HepG2 (cell line): ENCODE measurements at regions not wholly inside any gene's neighbourhood (a gene's known extent, or its start where the extent isn't known, plus 50 kb on each side); places are given as distances from the start of the nearest gene placed in this dataset.

ENCODE experiments used
- ATAC-seq: fragments of 200-7000 bp; cut with Tn5 transposase; 3 replicates; pipeline ENCODE4 v1.9.1; 2020; ENCODE audit warnings: mild to moderate bottlenecking, moderate library complexity
- BruUV-seq: library from RNA; stranded (reverse); fragments of 400-500 nt; replicated peaks from 2 replicates; lab custom pipeline; 2021; lab: Mats Ljungman, UMichigan
- CTCF ChIA-PET: fragments of 300-600 bp; formaldehyde crosslinking; extraction: SDS; loops from one replicate; lab custom pipeline; 2021; ENCODE audit warnings: low total read pairs, inconsistent platforms, low intra/inter-chr PET ratio; lab: Yijun Ruan, JAX
- POLR2A ChIA-PET: fragments of 350-600 bp; sonication (Branson Sonifier 250); formaldehyde crosslinking; loops from one replicate; lab custom pipeline; 2020; ENCODE audit warnings: antibody characterized with exemption, inconsistent platforms; lab: Yijun Ruan, JAX
- DNase-seq: peaks from one replicate; pipeline ENCODE4 v3.0.0-alpha.2; 2015; ENCODE audit warnings: low spot score
- FAIRE-seq: peaks from 3 replicates; lab custom pipeline; 2011; peaks lifted over from hg19 to GRCh38; lab: Jason Lieb, UNC
- H2AFZ ChIP-seq: one replicate; pipeline ENCODE4 v1.6.1; 2011; ENCODE audit warnings: low read length, inconsistent platforms
- H3K27ac ChIP-seq: fragments of 300-600 bp; 3 replicates; pipeline ENCODE4 v1.8.0; 2011; ENCODE audit warnings: mixed run types, mild to moderate bottlenecking, mixed read lengths, low read length, inconsistent platforms; ENCODE audit not compliant: insufficient read depth; ENCODE audit errors: extremely low read length
- H3K27me3 ChIP-seq, 2 experiments: fragments of 200-600 bp in 1 of 2; 2 replicates in 1 of 2; 3 replicates in 1 of 2; pipeline versions ENCODE4 v1.6.0 to v1.8.0; 2011; ENCODE audit warnings: low read length in 2 of 2, mild to moderate bottlenecking in 2 of 2, moderate library complexity in 2 of 2, inconsistent platforms in 1 of 2; ENCODE audit not compliant: insufficient read depth in 2 of 2, control insufficient read depth in 1 of 2
- H3K36me3 ChIP-seq, 2 experiments: fragments of 200-600 bp in 1 of 2; replicated peaks in 1 of 2; 2 replicates in 1 of 2; 3 replicates in 1 of 2; pipeline versions ENCODE4 v1.5.1 to v1.8.0; 2011; ENCODE audit warnings: low read length in 2 of 2, inconsistent platforms in 1 of 2; ENCODE audit not compliant: insufficient read depth in 2 of 2, control insufficient read depth in 1 of 2
- H3K4me1 ChIP-seq: 2 replicates; pipeline ENCODE4 v1.5.1; 2012; ENCODE audit warnings: low read length, inconsistent platforms; ENCODE audit not compliant: insufficient read depth
- H3K4me2 ChIP-seq: 2 replicates; pipeline ENCODE4 v1.6.0; 2011; ENCODE audit warnings: low read depth, low read length, inconsistent platforms
- H3K4me3 ChIP-seq, 3 experiments: fragments of 200-600 bp in 1 of 3; sonication (generic), shearing (Covaris generic) in 1 of 3; replicated peaks in 1 of 3; 2 replicates each; pipeline ENCODE4 v1.5.1; 2011 to 2016; ENCODE audit warnings: low read length in 3 of 3, inconsistent platforms in 2 of 3, low read depth in 2 of 3, mild to moderate bottlenecking in 2 of 3, control low read depth in 1 of 3, mixed read lengths in 1 of 3; ENCODE audit not compliant: insufficient read depth in 1 of 3
- H3K79me2 ChIP-seq: one replicate; pipeline ENCODE4 v1.6.1; 2011; ENCODE audit warnings: low read length, inconsistent platforms; ENCODE audit not compliant: insufficient read depth
- H3K9ac ChIP-seq: 2 replicates; pipeline ENCODE4 v1.6.0; 2011; ENCODE audit warnings: mild to moderate bottlenecking, low read depth, low read length, inconsistent platforms; ENCODE audit not compliant: insufficient read depth
- H3K9me3 ChIP-seq: 2 replicates; pipeline ENCODE4 v1.5.1; 2012; ENCODE audit warnings: mild to moderate bottlenecking, low read length
- H4K20me1 ChIP-seq: 2 replicates; pipeline ENCODE4 v1.6.0; 2011; ENCODE audit warnings: inconsistent platforms, mild to moderate bottlenecking, low read length, moderate library complexity; ENCODE audit not compliant: insufficient read depth
- ESRRA ChIP-seq: sonication (generic); formaldehyde crosslinking; IDR thresholded peaks from 2 replicates; pipeline ENCODE4 v1.5.1; 2020; ENCODE audit warnings: mild to moderate bottlenecking, low read depth, missing genetic modification reagents
- FIP1L1 ChIP-seq: fragments of 200-400 bp; formaldehyde crosslinking; IDR thresholded peaks from 2 replicates; pipeline ENCODE4 v1.6.1; 2018; ENCODE audit warnings: low read depth, mild to moderate bottlenecking, low read length, moderate library complexity, borderline replicate concordance; ENCODE audit not compliant: insufficient read depth
- HNRNPLL ChIP-seq: fragments of 200-400 bp; formaldehyde crosslinking; IDR thresholded peaks from 2 replicates; pipeline ENCODE4 v1.6.1; 2017; ENCODE audit warnings: mild to moderate bottlenecking, low read depth, low read length; ENCODE audit not compliant: poor library complexity, severe bottlenecking
- JUNB ChIP-seq: sonication (generic); formaldehyde crosslinking; IDR thresholded peaks from 2 replicates; pipeline ENCODE4 v1.8.0; 2022; ENCODE audit warnings: missing genetic modification reagents, mild to moderate bottlenecking, borderline replicate concordance
- MEIS1 ChIP-seq: sonication (generic); formaldehyde crosslinking; IDR thresholded peaks from 2 replicates; pipeline ENCODE4 v1.9.0; 2021; ENCODE audit warnings: mild to moderate bottlenecking, missing genetic modification reagents, moderate library complexity, borderline replicate concordance
- SP1 ChIP-seq, 2 experiments: fragments of 450-650 bp in 1 of 2; sonication (generic) in 1 of 2; formaldehyde crosslinking in 1 of 2; IDR thresholded peaks; 2 replicates each; pipeline versions ENCODE4 v1.4.0 to v1.6.1; 2016 to 2020; ENCODE audit warnings: missing genetic modification reagents in 1 of 2
- SP2 ChIP-seq: sonication (generic); formaldehyde crosslinking; IDR thresholded peaks from 2 replicates; pipeline ENCODE4 v1.5.1; 2020; ENCODE audit warnings: mild to moderate bottlenecking, missing genetic modification reagents
- THYN1 ChIP-seq: sonication (generic); formaldehyde crosslinking; IDR thresholded peaks from 2 replicates; pipeline ENCODE4 v1.8.1; 2023; ENCODE audit warnings: low read depth, mild to moderate bottlenecking, moderate library complexity, missing genetic modification reagents, borderline replicate concordance
- ZBTB14 ChIP-seq: sonication (generic); formaldehyde crosslinking; IDR thresholded peaks from 2 replicates; pipeline ENCODE4 v1.4.0; 2020; ENCODE audit warnings: missing genetic modification reagents
- ZFP36L2 ChIP-seq: sonication (generic); formaldehyde crosslinking; IDR thresholded peaks from 2 replicates; pipeline ENCODE4 v1.4.0; 2020; ENCODE audit warnings: missing genetic modification reagents
- ZNF382 ChIP-seq: sonication (generic); formaldehyde crosslinking; IDR thresholded peaks from 2 replicates; pipeline ENCODE4 v1.5.0; 2020; ENCODE audit warnings: missing genetic modification reagents, mild to moderate bottlenecking, borderline replicate concordance
- ZNF432 ChIP-seq: sonication (generic); formaldehyde crosslinking; IDR thresholded peaks from 2 replicates; pipeline ENCODE4 v1.5.0; 2020; ENCODE audit warnings: missing genetic modification reagents, mild to moderate bottlenecking, borderline replicate concordance
- ZNF670 ChIP-seq: sonication (generic); formaldehyde crosslinking; IDR thresholded peaks from 2 replicates; pipeline ENCODE4 v1.8.0; 2022; ENCODE audit warnings: mild to moderate bottlenecking, missing genetic modification reagents, borderline replicate concordance
- WGBS: methylation state at CpG from one replicate; pipeline ENCODE4 v1.1.6; 2017; ENCODE audit warnings: low lambda C conversion rate; 5-methylcytosine and 5-hydroxymethylcytosine counted together
- in situ Hi-C: cut with HindIII; loops from 2 replicates; pipeline ENCODE4 v1.10.0; 2017; ENCODE audit warnings: low pct_unique_long_range_greater_than_20kb; ENCODE audit not compliant: extremely low pct_ligation_motif_present
- intact Hi-C: fragments of 100-400 bp; cut with micrococcal nuclease; formaldehyde crosslinking; loops from one replicate; pipeline ENCODE4 v1.10.0; 2022; ENCODE audit not compliant: unreplicated experiment

- WGBS: 86% methylated on average over 6 of the region's 6 CpGs
- Histone ChIP-seq H4K20me1 (no peaks in the 10 kb centered on the region), H2AFZ (no peak overlapping the region), H3K9ac (no peak overlapping the region), H3K36me3 (no peaks in the 10 kb centered on the region), H3K4me3 (no peak overlapping the region)
- POLR2A ChIA-PET: no interaction called here
- no peak for DNase-seq
- in situ Hi-C loops: no loop called here
- TF ChIP-seq ZNF670 (CRISPR knock-in tag) (no peak), MEIS1 (no peak), JUNB (CRISPR knock-in tag) (no peak), HNRNPLL (no peak), ZNF382 (no peak), ZNF432 (CRISPR knock-in tag) (no peak), FIP1L1 (no peak), ZFP36L2 (CRISPR knock-in tag) (no peak), SP2 (no peak), SP1 (IDR thresholded peaks at IDR 0.05) (no peak), SP1 (CRISPR knock-in tag; IDR thresholded peaks at IDR 0.05) (no peak), ZBTB14 (no peak), THYN1 (no peak), ESRRA (CRISPR knock-in tag) (no peak)
- TF ChIP-seq, all 625 proteins: peak for 0
- H3K4me2 ChIP-seq: no peak overlapping the region
- BruUV-seq: no TSS peak
- H3K79me2 ChIP-seq: no peaks in the 10 kb centered on the region
- H3K27ac ChIP-seq: no peak overlapping the region
- FAIRE-seq: no peak
- no peak for ATAC-seq
- peaks cover 0 to 14% of the 10 kb centered on the region in 2 experiments; a peak in 2 of 5 replicates for H3K27me3 ChIP-seq
- intact Hi-C loops: no loop called here
- CTCF ChIA-PET: no interaction called here
- no peaks in the 10 kb centered on the region for H3K9me3 ChIP-seq
- no peaks in the 10 kb centered on the region for H3K4me1 ChIP-seq
Measured at GRCh38 chr2:8225798-8226197, 456.1 kb upstream of the ID2 start.
